Esophagus muscularis mucosa (tissue), 4 donors: ENCODE measurements at regions not wholly inside any gene's neighbourhood (a gene's known extent, or its start where the extent isn't known, plus 50 kb on each side); places are given as distances from the start of the nearest gene placed in this dataset.

ENCODE experiments used
- DNase-seq: peaks from one replicate; pipeline ENCODE4 v3.0.0-alpha.2; 2017; ENCODE audit errors: extremely low spot score
- H3K27ac ChIP-seq, 4 donors: fragments of 200-600 bp; sonication (generic); replicated peaks in 1 of 4; 1 replicate in 3 of 4; 2 replicates in 1 of 4; pipeline ENCODE4 v1.5.1; 2016 to 2019; ENCODE audit warnings: mild to moderate bottlenecking in 1 of 4
- H3K27me3 ChIP-seq, 4 donors: fragments of 200-600 bp; sonication (generic); one replicate each; pipeline versions ENCODE4 v1.5.1 to v1.6.0; 2016 to 2019
- H3K36me3 ChIP-seq, 4 donors: fragments of 200-600 bp; sonication (generic); one replicate each; pipeline ENCODE4 v1.5.1; 2016 to 2019
- H3K4me1 ChIP-seq, 4 donors: fragments of 200-600 bp; sonication (generic); one replicate each; pipeline ENCODE4 v1.5.1; 2016 to 2019
- H3K4me3 ChIP-seq, 4 donors: fragments of 200-600 bp; sonication (generic); 1 replicate in 2 of 4; 2 replicates in 2 of 4; pipeline ENCODE4 v1.5.1; 2016 to 2019; ENCODE audit warnings: mild to moderate bottlenecking in 4 of 4, moderate library complexity in 1 of 4
- H3K9me3 ChIP-seq, 4 donors: fragments of 200-600 bp; sonication (generic); 1 replicate in 3 of 4; 2 replicates in 1 of 4; pipeline ENCODE4 v1.5.1; 2016 to 2019
- CTCF ChIP-seq, 3 experiments: fragments of 200-600 bp in 2 of 3; fragments of 450-650 bp in 1 of 3; sonication (generic) in 2 of 3; IDR thresholded peaks; one replicate each; pipeline ENCODE4 v1.5.1; 2017 to 2019; ENCODE audit warnings: antibody characterized with exemption in 3 of 3, mild to moderate bottlenecking in 2 of 3, moderate library complexity in 1 of 3
- EP300 ChIP-seq: sonication (generic); formaldehyde crosslinking; IDR thresholded peaks from one replicate; pipeline ENCODE4 v1.6.1; 2017; ENCODE audit warnings: antibody characterized with exemption
- POLR2A ChIP-seq: fragments of 450-650 bp; IDR thresholded peaks from one replicate; pipeline ENCODE4 v1.6.1; 2017; ENCODE audit warnings: antibody characterized with exemption, moderate library complexity, mild to moderate bottlenecking, low read depth
- POLR2AphosphoS5 ChIP-seq, 2 donors: sonication (generic); formaldehyde crosslinking; IDR thresholded peaks; one replicate each; pipeline ENCODE4 v1.6.1; 2017; ENCODE audit warnings: antibody characterized with exemption in 2 of 2
- WGBS: methylation state at CpG from one replicate; pipeline ENCODE4 v1.1.5; 2018; 5-methylcytosine and 5-hydroxymethylcytosine counted together
- intact Hi-C: fragments of 100-400 bp; cut with DNase I; formaldehyde crosslinking; loops from one replicate; pipeline ENCODE4 v1.15.1; 2023

GRCh38 chr3:14300721-14301399 lies 101.5 kb upstream of the SLC6A6 start:
- no peak for DNase-seq
- Histone ChIP-seq H3K36me3 (no peaks in the 10 kb centered on the region), H3K27ac (peak overlapping the region in 1 of 4 donors; percentile 30), H3K4me1 (peaks cover 12 to 33% (median 30%) of the 10 kb centered on the region in 4 donors), H3K9me3 (no peaks in the 10 kb centered on the region), H3K4me3 (no peak overlapping the region), H3K27me3 (peaks cover 0 to 18% (median 0%) of the 10 kb centered on the region in 4 donors)
- intact Hi-C loops: no loop called here
- TF ChIP-seq POLR2A: no peak
- TF ChIP-seq POLR2AphosphoS5 (IDR thresholded peaks at IDR 0.05): no peak
- TF ChIP-seq CTCF (IDR thresholded peaks at IDR 0.05): no peak
- no peak for TF ChIP-seq EP300
- 86% methylated on average over 11 of the region's 11 CpGs for WGBS

- Histone ChIP-seq H3K4me1 (peaks cover 12 to 33% (median 30%) of the 10 kb centered on the region in 4 donors), H3K9me3 (no peaks in the 10 kb centered on the region), H3K4me3 (no peak overlapping the region), H3K27me3 (peaks cover 0 to 18% (median 0%) of the 10 kb centered on the region in 4 donors), H3K36me3 (no peaks in the 10 kb centered on the region), H3K27ac (peak overlapping the region in 1 of 4 donors; percentile 35)
- 89% methylated on average over 15 of the region's 15 CpGs for WGBS
- DNase-seq: no peak
- intact Hi-C loops: no loop called here
- TF ChIP-seq EP300: no peak
- TF ChIP-seq POLR2A: no peak
- no peak for TF ChIP-seq POLR2AphosphoS5 (IDR thresholded peaks at IDR 0.05)
- no peak for TF ChIP-seq CTCF (IDR thresholded peaks at IDR 0.05)
Observed at GRCh38 chr3:14301558-14301957, 100.8 kb upstream of the SLC6A6 start.

- no peak for DNase-seq
- H3K9me3 ChIP-seq: no peaks in the 10 kb centered on the region
- H3K4me1 ChIP-seq: peaks cover 7 to 18% (median 16%) of the 10 kb centered on the region in 4 donors
- intact Hi-C loops: no loop called here
- TF ChIP-seq POLR2A (no peak), EP300 (no peak), POLR2AphosphoS5 (IDR thresholded peaks at IDR 0.05) (no peak), CTCF (IDR thresholded peaks at IDR 0.05) (no peak)
- H3K27ac ChIP-seq: no peak overlapping the region
- H3K27me3 ChIP-seq: peaks cover 0 to 10% (median 0%) of the 10 kb centered on the region in 4 donors
- no peaks in the 10 kb centered on the region for H3K36me3 ChIP-seq
- 67% methylated on average over 7 of the region's 7 CpGs for WGBS
- H3K4me3 ChIP-seq: no peak overlapping the region
Observed at GRCh38 chr3:14303336-14304100, 98.9 kb upstream of the SLC6A6 start.

- Histone ChIP-seq H3K4me3 (no peak overlapping the region), H3K9me3 (no peaks in the 10 kb centered on the region), H3K36me3 (no peaks in the 10 kb centered on the region), H3K27ac (peak overlapping the region in 1 of 4 donors; percentile 7), H3K4me1 (peaks cover 7 to 18% (median 13%) of the 10 kb centered on the region in 4 donors), H3K27me3 (peaks cover 0 to 6% (median 0%) of the 10 kb centered on the region in 4 donors)
- TF ChIP-seq CTCF (IDR thresholded peaks at IDR 0.05): no peak
- TF ChIP-seq EP300: no peak
- TF ChIP-seq POLR2A: no peak
- no peak for TF ChIP-seq POLR2AphosphoS5 (IDR thresholded peaks at IDR 0.05)
- WGBS: 67% methylated on average over 6 of the region's 9 CpGs
- no peak for DNase-seq
- intact Hi-C loops: no loop called here
Observed at GRCh38 chr3:14304101-14305045, 98.0 kb upstream of the SLC6A6 start.
